ENCODE measurements at regions not wholly inside any gene's neighbourhood (a gene's known extent, or its start where the extent isn't known, plus 50 kb on each side); places are given as distances from the start of the nearest gene placed in this dataset.

DNA sequence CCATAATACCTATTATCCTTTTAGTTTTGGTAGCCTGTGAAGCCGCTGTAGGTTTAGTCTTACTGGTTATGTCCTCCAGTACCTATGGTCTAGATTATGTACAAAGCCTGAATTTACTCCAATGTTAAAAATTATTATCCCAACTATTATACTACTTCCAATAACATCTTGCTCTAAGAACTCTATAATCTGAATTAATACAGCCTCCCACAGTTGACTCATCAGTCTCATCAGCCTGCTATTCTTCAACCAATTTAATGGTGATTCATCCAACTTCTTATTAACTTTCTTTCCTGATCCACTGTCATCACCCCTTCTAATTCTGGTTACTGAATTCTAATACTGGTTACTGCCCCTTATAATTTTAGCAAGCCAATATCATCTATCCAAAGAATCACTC lies 370.3 kb upstream of the OPRM1 start:
- TF ChIP-seq, protein P1, sequence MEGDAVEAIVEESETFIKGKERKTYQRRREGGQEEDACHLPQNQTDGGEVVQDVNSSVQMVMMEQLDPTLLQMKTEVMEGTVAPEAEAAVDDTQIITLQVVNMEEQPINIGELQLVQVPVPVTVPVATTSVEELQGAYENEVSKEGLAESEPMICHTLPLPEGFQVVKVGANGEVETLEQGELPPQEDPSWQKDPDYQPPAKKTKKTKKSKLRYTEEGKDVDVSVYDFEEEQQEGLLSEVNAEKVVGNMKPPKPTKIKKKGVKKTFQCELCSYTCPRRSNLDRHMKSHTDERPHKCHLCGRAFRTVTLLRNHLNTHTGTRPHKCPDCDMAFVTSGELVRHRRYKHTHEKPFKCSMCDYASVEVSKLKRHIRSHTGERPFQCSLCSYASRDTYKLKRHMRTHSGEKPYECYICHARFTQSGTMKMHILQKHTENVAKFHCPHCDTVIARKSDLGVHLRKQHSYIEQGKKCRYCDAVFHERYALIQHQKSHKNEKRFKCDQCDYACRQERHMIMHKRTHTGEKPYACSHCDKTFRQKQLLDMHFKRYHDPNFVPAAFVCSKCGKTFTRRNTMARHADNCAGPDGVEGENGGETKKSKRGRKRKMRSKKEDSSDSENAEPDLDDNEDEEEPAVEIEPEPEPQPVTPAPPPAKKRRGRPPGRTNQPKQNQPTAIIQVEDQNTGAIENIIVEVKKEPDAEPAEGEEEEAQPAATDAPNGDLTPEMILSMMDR (IDR thresholded peaks at IDR 0.05; ENCODE audit: insufficient read depth, low read depth, low read length): no peak
- TF ChIP-seq EZH2 (IDR thresholded peaks at IDR 0.05; ENCODE audit: insufficient read depth, low read length): no peak
- Mint-ChIP-seq H3K27me3 (ENCODE audit: low read depth, unreplicated experiment) (no peaks in the 10 kb centered on the region), H3K9me3 (ENCODE audit: unreplicated experiment) (no peaks in the 10 kb centered on the region), H3K27ac (ENCODE audit: unreplicated experiment) (no peak overlapping the region), H3K4me1 (ENCODE audit: low read depth, unreplicated experiment) (peaks cover 2% of the 10 kb centered on the region), H3K36me3 (ENCODE audit: low read depth, unreplicated experiment) (no peaks in the 10 kb centered on the region), H3K4me3 (ENCODE audit: unreplicated experiment) (no peak overlapping the region)
- no peaks in the 10 kb centered on the region for H3K4me1 ChIP-seq (ENCODE audit: insufficient read depth, low read length)
- H2AFZ ChIP-seq (ENCODE audit: low read depth, low read length): no peak overlapping the region
- H3K27ac ChIP-seq (ENCODE audit: low read depth, low read length): no peak overlapping the region
- H3K9ac ChIP-seq (ENCODE audit: low read length): no peak overlapping the region
- FAIRE-seq: no peak
- no peaks in the 10 kb centered on the region for H3K79me2 ChIP-seq (ENCODE audit: insufficient read depth, low read length)
- no peaks in the 10 kb centered on the region for H3K36me3 ChIP-seq (ENCODE audit: insufficient read depth, low read length)
- no peaks in the 10 kb centered on the region for H3K9me3 ChIP-seq (ENCODE audit: insufficient read depth, low read depth, low read length)
- no peak overlapping the region for H3K4me2 ChIP-seq (ENCODE audit: low read length)
- no peaks in the 10 kb centered on the region for H3K27me3 ChIP-seq (ENCODE audit: insufficient read depth, low read length)
- DNase-seq (ENCODE audit: low read depth): no peak
- no peak overlapping the region for H3K4me3 ChIP-seq (ENCODE audit: insufficient read depth, low read depth, low read length)
- no peaks in the 10 kb centered on the region for H4K20me1 ChIP-seq (ENCODE audit: insufficient read depth, low read length)

DNA sequence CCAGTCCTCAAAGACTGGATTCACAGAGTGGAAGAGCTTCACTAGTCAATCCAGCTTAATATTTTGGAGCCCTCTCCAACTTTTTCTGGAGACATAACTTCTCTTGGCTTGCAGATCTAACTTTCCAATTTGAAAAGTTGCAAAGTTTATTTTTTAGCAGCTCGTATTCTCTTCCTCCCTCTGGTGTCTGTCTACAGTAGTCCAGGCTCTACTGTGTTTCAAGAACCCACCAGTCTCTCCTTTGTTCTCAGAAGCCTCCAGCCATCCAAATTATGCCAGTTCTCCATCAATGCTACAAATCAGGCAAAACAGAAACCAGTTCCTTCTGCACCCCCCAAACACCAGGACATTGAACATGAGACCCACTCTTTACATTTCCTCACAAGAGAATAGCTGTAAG lies 376.1 kb upstream of the OPRM1 start:
- no peak for FAIRE-seq
- Mint-ChIP-seq H3K4me1 (ENCODE audit: low read depth, unreplicated experiment) (no peaks in the 10 kb centered on the region), H3K27me3 (ENCODE audit: low read depth, unreplicated experiment) (no peaks in the 10 kb centered on the region), H3K9me3 (ENCODE audit: unreplicated experiment) (no peaks in the 10 kb centered on the region), H3K36me3 (ENCODE audit: low read depth, unreplicated experiment) (no peaks in the 10 kb centered on the region), H3K27ac (ENCODE audit: unreplicated experiment) (no peak overlapping the region), H3K4me3 (ENCODE audit: unreplicated experiment) (no peak overlapping the region)
- Histone ChIP-seq H3K79me2 (ENCODE audit: insufficient read depth, low read length) (no peaks in the 10 kb centered on the region), H4K20me1 (ENCODE audit: insufficient read depth, low read length) (no peaks in the 10 kb centered on the region), H3K27ac (ENCODE audit: low read depth, low read length) (no peak overlapping the region), H3K27me3 (ENCODE audit: insufficient read depth, low read length) (no peaks in the 10 kb centered on the region), H3K4me3 (ENCODE audit: insufficient read depth, low read depth, low read length) (no peak overlapping the region), H3K4me1 (ENCODE audit: insufficient read depth, low read length) (no peaks in the 10 kb centered on the region), H3K9ac (ENCODE audit: low read length) (no peak overlapping the region), H2AFZ (ENCODE audit: low read depth, low read length) (no peak overlapping the region), H3K36me3 (ENCODE audit: insufficient read depth, low read length) (no peaks in the 10 kb centered on the region), H3K4me2 (ENCODE audit: low read length) (no peak overlapping the region), H3K9me3 (ENCODE audit: insufficient read depth, low read depth, low read length) (no peaks in the 10 kb centered on the region)
- DNase-seq (ENCODE audit: low read depth): no peak
- no peak for TF ChIP-seq EZH2 (IDR thresholded peaks at IDR 0.05; ENCODE audit: insufficient read depth, low read length)
- TF ChIP-seq, protein P1 (IDR thresholded peaks at IDR 0.05; ENCODE audit: insufficient read depth, low read depth, low read length): no peak

DNA sequence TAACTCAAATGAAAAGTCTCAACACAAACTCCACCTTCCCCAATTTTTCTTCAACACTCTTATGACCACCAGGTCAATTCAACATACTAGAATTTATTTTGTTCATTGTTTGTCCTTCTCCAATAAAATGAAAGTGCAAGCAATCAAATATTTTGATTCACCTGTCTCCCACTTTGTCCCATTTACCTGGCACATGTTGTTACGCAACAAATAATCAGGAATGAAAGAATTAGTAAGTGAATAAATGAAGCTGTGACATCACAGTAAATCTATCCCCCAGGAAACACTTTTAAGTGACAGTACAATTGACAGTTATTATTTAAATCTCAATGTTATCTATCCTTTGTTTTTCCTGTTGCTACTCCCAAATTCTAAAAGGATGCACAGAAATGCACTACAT lies 393.7 kb upstream of the OPRM1 start:
- no peaks in the 10 kb centered on the region for H3K9me3 Mint-ChIP-seq (ENCODE audit: unreplicated experiment)
- FAIRE-seq (no peak), DNase-seq (ENCODE audit: low read depth) (no peak)
- no peaks in the 10 kb centered on the region for H3K36me3 Mint-ChIP-seq (ENCODE audit: low read depth, unreplicated experiment)
- Histone ChIP-seq H2AFZ (ENCODE audit: low read depth, low read length) (no peak overlapping the region), H3K4me2 (ENCODE audit: low read length) (no peak overlapping the region), H3K27ac (ENCODE audit: low read depth, low read length) (no peak overlapping the region), H3K4me1 (ENCODE audit: insufficient read depth, low read length) (no peaks in the 10 kb centered on the region), H4K20me1 (ENCODE audit: insufficient read depth, low read length) (no peaks in the 10 kb centered on the region), H3K27me3 (ENCODE audit: insufficient read depth, low read length) (no peaks in the 10 kb centered on the region), H3K79me2 (ENCODE audit: insufficient read depth, low read length) (no peaks in the 10 kb centered on the region), H3K9me3 (ENCODE audit: insufficient read depth, low read depth, low read length) (no peaks in the 10 kb centered on the region), H3K4me3 (ENCODE audit: insufficient read depth, low read depth, low read length) (no peak overlapping the region), H3K36me3 (ENCODE audit: insufficient read depth, low read length) (no peaks in the 10 kb centered on the region), H3K9ac (ENCODE audit: low read length) (no peak overlapping the region)
- TF ChIP-seq, protein P1 (IDR thresholded peaks at IDR 0.05; ENCODE audit: insufficient read depth, low read depth, low read length): no peak
- TF ChIP-seq EZH2 (IDR thresholded peaks at IDR 0.05; ENCODE audit: insufficient read depth, low read length): no peak
- H3K4me1 Mint-ChIP-seq (ENCODE audit: low read depth, unreplicated experiment): peaks cover 1% of the 10 kb centered on the region
- no peak overlapping the region for H3K4me3 Mint-ChIP-seq (ENCODE audit: unreplicated experiment)
- no peak overlapping the region for H3K27ac Mint-ChIP-seq (ENCODE audit: unreplicated experiment)
- H3K27me3 Mint-ChIP-seq (ENCODE audit: low read depth, unreplicated experiment): no peaks in the 10 kb centered on the region
